SIG-M5 treated with dmso at 0.1 percent for 504 hours (cell line): ENCODE measurements at regions not wholly inside any gene's neighbourhood (a gene's known extent, or its start where the extent isn't known, plus 50 kb on each side); places are given as distances from the start of the nearest gene placed in this dataset.

Experiments
- DNase-seq: peaks from one replicate; lab custom pipeline; 2025; ENCODE audit not compliant: unreplicated experiment; lab: John Stamatoyannopoulos, UW

GRCh38 chr3:190728574-190729246, 133.8 kb downstream of the GMNC start:
- peak; percentile 64 for DNase-seq

GRCh38 chr3:190722181-190722905, 140.2 kb downstream of the GMNC start:
- DNase-seq: no peak

DNA sequence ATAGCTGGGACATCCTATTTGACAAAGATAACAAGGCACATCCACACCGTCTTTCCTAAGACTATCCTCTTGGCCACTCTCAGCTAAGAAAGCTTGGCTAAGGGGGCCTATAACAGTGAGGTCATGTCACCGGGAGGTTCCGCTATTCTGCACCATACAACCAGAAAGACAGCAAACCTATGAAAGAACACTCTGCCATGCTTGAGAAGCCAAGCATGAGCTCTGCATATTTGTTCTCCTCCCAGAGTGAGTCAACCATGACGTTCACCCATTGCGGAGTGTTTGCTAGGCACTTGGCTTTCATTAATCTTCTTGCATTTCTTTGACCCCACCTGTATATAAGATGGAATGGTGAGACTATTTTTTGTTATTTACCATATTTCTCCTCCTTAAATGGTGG, 141.2 kb downstream of the GMNC start:
- DNase-seq: no peak

DNA sequence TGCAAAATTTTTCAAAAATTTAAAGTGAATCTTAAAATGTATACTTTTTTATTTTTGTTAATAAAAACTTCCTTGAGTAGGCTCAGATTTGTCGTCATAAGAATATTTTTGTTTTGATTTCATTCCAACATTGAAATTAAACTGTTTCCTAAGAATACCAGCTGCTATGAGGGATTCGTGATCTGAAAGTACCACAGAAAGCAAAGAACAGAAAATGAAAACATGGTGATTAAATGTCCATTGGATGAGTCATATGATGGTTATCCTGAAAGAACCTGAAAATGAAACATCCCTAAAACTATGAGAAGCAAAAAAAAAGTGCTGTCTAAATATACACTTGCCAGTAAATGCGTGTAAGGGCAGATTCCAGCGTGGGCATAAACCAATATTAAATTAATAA, 143.8 kb downstream of the GMNC start:
- DNase-seq: no peak

DNA sequence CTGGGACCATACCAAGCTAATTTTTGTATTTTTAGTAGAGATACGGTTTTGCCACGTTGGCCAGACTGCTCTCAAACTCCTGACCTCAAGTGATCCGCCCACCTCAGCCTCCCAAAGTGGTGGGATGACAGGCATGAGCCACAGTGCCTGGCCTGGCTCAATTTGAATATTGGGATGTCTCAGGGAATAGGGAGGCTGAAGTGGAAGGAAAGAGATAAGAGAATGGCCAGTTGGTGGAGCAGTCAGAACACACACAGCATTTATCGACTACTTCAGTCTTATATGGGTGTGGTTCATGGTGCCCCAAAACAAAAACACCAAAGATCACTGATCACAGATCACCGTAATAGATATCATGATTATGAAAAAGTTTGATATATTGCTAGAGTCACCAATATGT, 144.4 kb downstream of the GMNC start:
- DNase-seq: no peak

- DNase-seq: no peak
These were observed 145.5 kb downstream of the GMNC start for GRCh38 chr3:190716961-190717360.

DNA sequence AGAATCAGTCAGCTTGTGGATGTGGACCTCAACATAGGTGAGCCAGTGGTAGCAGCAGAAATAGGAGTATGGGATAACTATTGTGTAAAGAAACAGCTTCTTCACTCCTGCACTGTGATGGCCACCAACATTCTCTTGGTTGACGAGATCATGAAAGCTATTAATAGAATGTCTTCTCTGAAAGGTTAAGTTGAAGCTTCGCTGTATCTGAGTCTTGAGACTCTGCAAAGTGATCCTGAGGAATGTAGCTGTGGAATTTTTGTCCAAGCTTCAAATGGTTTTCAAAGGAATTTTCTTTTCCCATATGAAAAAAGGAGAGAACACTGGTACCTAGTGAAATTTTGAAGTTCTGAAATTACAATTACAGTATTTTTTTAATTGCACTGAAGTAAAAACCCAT, 146.3 kb downstream of the GMNC start:
- no peak for DNase-seq

DNA sequence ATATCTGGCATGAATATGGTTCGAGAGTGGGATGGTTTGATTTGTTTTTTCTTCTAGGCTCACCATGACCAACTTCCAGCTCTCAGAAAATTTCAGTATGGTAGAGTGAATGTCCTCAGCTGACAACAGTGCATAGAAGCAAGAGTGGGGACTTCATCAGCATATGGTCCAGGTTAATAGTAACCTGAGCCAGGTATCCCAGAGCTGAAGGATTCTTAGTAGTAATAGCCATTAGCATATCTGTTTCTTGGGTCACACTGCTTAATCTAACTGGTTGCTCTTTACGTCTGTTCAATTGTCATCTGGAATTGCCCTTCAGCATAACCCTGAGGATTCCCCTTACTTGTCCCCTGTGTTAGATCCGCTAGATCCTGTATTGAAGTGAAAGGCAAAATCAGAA, 151.8 kb downstream of the GMNC start:
- DNase-seq: no peak

GRCh38 chr3:190709351-190709773, 153.1 kb downstream of the GMNC start:
- DNase-seq: no peak
